ENCODE measurements at regions not wholly inside any gene's neighbourhood (a gene's known extent, or its start where the extent isn't known, plus 50 kb on each side); places are given as distances from the start of the nearest gene placed in this dataset.

DNA sequence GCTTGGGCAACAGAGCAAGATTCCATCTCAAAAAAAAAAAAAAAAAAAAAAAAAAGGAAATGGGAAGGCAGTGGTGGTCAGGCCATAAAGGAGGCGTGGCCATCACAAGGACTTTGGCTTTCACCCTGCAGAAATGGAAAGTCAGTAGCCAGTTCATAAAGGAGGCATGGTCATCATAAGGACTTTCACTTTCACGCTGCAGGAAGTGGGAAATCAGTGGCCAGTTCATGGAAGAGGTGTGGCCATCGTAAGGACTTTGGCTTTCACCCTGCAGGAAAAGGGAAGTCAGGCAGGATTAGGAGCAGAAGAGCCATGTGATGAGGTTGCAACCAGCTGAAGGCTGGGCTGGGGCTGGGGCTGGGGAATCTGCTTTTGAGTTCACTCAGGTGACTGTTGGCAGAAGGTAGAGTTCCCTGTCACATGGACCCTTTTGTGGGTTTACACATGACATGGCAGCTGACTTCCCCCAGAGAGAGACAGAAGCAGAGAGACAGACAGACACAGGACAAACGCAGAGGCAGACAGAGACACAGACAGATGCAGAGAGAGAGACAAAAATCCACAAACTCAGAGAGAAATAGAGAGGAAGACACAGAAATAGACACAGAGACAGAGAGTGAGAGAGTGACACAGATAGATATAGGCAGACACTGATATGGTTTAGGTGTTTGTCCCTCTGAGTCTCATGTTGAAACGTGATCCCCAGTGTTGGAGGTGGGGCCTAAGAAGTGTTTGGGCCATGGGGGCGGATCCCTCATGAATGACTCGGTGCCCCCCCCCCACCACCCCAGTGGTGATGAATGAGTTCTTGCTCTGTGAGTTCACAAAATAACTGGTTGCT lies 263.9 kb upstream of the KAZN start:
- DNase-seq: no peak
- H3K9ac ChIP-seq (ENCODE audit: low read length in 3 of 3): no peak overlapping the region

DNA sequence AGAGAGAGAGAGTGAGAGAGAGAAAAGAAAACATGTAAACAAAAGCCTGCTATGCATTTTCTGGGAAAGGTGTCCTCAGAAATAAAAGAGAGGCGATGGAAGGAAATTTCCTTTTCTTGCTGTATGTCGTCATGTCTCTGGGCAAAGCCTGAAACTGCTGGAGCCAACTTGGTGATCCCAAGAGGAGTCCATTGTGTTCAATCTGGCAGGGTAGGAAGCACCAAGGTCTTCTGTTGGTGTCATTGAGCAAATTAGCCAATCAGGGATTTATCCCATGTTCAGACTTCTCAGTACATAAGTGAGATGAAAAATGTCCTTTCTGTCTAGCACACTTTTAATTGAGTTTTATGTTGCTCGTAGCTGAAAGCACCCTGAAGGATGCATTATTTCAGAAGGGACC lies 260.0 kb upstream of the KAZN start:
- Histone ChIP-seq H3K4me1 (ENCODE audit: control insufficient read depth in 2 of 3, insufficient read depth in 2 of 3, low read depth in 1 of 3, low read length in 3 of 3) (no peaks in the 10 kb centered on the region), H3K4me3 (ENCODE audit: low read length in 3 of 3) (no peak overlapping the region), H3K36me3 (ENCODE audit: control insufficient read depth in 2 of 3, insufficient read depth in 3 of 3, low read length in 3 of 3) (no peaks in the 10 kb centered on the region), H3K9me3 (ENCODE audit: control insufficient read depth in 2 of 3, insufficient read depth in 1 of 3, low read length in 3 of 3) (no peaks in the 10 kb centered on the region), H3K27ac (ENCODE audit: low read depth in 2 of 2, low read length in 2 of 2) (no peak overlapping the region), H3K27me3 (ENCODE audit: control insufficient read depth, insufficient read depth, low read length) (no peaks in the 10 kb centered on the region), H3K9ac (ENCODE audit: low read length in 3 of 3) (no peak overlapping the region)
- intact Hi-C loops (cut with DNase I): no loop called here
- FAIRE-seq (no peak), DNase-seq (no peak)
- TF ChIP-seq, protein P1, sequence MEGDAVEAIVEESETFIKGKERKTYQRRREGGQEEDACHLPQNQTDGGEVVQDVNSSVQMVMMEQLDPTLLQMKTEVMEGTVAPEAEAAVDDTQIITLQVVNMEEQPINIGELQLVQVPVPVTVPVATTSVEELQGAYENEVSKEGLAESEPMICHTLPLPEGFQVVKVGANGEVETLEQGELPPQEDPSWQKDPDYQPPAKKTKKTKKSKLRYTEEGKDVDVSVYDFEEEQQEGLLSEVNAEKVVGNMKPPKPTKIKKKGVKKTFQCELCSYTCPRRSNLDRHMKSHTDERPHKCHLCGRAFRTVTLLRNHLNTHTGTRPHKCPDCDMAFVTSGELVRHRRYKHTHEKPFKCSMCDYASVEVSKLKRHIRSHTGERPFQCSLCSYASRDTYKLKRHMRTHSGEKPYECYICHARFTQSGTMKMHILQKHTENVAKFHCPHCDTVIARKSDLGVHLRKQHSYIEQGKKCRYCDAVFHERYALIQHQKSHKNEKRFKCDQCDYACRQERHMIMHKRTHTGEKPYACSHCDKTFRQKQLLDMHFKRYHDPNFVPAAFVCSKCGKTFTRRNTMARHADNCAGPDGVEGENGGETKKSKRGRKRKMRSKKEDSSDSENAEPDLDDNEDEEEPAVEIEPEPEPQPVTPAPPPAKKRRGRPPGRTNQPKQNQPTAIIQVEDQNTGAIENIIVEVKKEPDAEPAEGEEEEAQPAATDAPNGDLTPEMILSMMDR (IDR thresholded peaks at IDR 0.05; ENCODE audit: borderline replicate concordance, extremely low read depth, insufficient read depth): no peak

More for the DNA sequence above, 263.9 kb upstream of the KAZN start:
- H3K9me3 ChIP-seq (ENCODE audit: control insufficient read depth in 2 of 3, insufficient read depth in 1 of 3, low read length in 3 of 3): peaks cover 0 to 11% (median 0%) of the 10 kb centered on the region in 3 donors
- no peak for FAIRE-seq
- no peaks in the 10 kb centered on the region for H3K36me3 ChIP-seq (ENCODE audit: control insufficient read depth in 2 of 3, insufficient read depth in 3 of 3, low read length in 3 of 3)
- intact Hi-C loops (cut with DNase I): no loop called here
- H3K4me3 ChIP-seq (ENCODE audit: low read length in 3 of 3): no peak overlapping the region
- H3K27ac ChIP-seq (ENCODE audit: low read depth in 2 of 2, low read length in 2 of 2): no peak overlapping the region
- no peaks in the 10 kb centered on the region for H3K4me1 ChIP-seq (ENCODE audit: control insufficient read depth in 2 of 3, insufficient read depth in 2 of 3, low read depth in 1 of 3, low read length in 3 of 3)
- TF ChIP-seq, protein P1 (IDR thresholded peaks at IDR 0.05; ENCODE audit: borderline replicate concordance, extremely low read depth, insufficient read depth): no peak
- H3K27me3 ChIP-seq (ENCODE audit: control insufficient read depth, insufficient read depth, low read length): no peaks in the 10 kb centered on the region

DNA sequence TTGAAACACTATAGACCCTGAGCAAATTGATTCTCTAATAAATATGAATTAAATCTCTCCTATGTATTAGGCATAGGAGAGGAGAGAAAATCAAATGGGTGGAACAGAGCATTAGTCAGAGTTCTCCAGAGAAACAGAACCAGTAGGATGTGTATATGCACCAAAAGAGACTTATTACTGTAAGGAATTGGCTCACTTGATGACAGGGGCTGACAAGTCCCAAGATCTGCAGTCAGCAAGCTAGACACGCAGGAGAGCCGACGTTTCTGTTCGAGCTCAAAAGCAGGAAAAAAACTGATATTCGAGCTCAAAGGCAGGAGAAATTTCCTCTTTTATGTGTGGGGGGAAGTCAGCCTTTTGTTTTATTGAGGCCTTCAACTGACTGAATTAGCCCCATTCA lies 259.2 kb upstream of the KAZN start:
- Histone ChIP-seq H3K27me3 (ENCODE audit: control insufficient read depth, insufficient read depth, low read length) (no peaks in the 10 kb centered on the region), H3K9ac (ENCODE audit: low read length in 3 of 3) (no peak overlapping the region), H3K36me3 (ENCODE audit: control insufficient read depth in 2 of 3, insufficient read depth in 3 of 3, low read length in 3 of 3) (no peaks in the 10 kb centered on the region), H3K4me3 (ENCODE audit: low read length in 3 of 3) (no peak overlapping the region), H3K4me1 (ENCODE audit: control insufficient read depth in 2 of 3, insufficient read depth in 2 of 3, low read depth in 1 of 3, low read length in 3 of 3) (no peaks in the 10 kb centered on the region), H3K27ac (ENCODE audit: low read depth in 2 of 2, low read length in 2 of 2) (no peak overlapping the region), H3K9me3 (ENCODE audit: control insufficient read depth in 2 of 3, insufficient read depth in 1 of 3, low read length in 3 of 3) (no peaks in the 10 kb centered on the region)
- no peak for FAIRE-seq
- DNase-seq: no peak
- TF ChIP-seq, protein P1 (IDR thresholded peaks at IDR 0.05; ENCODE audit: borderline replicate concordance, extremely low read depth, insufficient read depth): no peak
- intact Hi-C loops (cut with DNase I): no loop called here
